Activated T-helper 1 cell treated with anti-CD3 and anti-CD28 coated beads, Interleukin-12 subunit alpha, Interleukin-12 subunit beta, Interleukin-2, Interleukin-4 antibody, amounts not matched to agents 30 ng/mL and 10 ng/mL and 1 ng/mL, durations not matched to agents 14 hours and 24 hours and 36 hours (primary cell): ENCODE measurements at regions not wholly inside any gene's neighbourhood (a gene's known extent, or its start where the extent isn't known, plus 50 kb on each side); places are given as distances from the start of the nearest gene placed in this dataset.
"Not testable (repeated sequence)": the region's sequence is repeated elsewhere in the genome, so short reads cannot be mapped to it uniquely, and the experiment has no call there.

ENCODE experiments used
- DNase-seq: peaks from one replicate; pipeline ENCODE4 v3.0.0; 2021; ENCODE audit warnings: low spot score
- H3K27ac Mint-ChIP-seq: one replicate; pipeline ENCODE4 v1.8.0; 2021; ENCODE audit warnings: mild to moderate bottlenecking, mixed read lengths
- H3K27me3 Mint-ChIP-seq: one replicate; pipeline ENCODE4 v1.8.0; 2022; ENCODE audit warnings: mild to moderate bottlenecking, moderate library complexity, mixed read lengths; ENCODE audit not compliant: insufficient read depth
- H3K36me3 Mint-ChIP-seq: one replicate; pipeline ENCODE4 v1.8.0; 2021; ENCODE audit warnings: low read depth, mixed read lengths
- H3K4me1 Mint-ChIP-seq: one replicate; pipeline ENCODE4 v1.8.0; 2021; ENCODE audit warnings: low read depth, mixed read lengths
- H3K4me3 Mint-ChIP-seq: one replicate; pipeline ENCODE4 v1.8.0; 2021; ENCODE audit warnings: mild to moderate bottlenecking, moderate library complexity, mixed read lengths
- H3K9me3 Mint-ChIP-seq: one replicate; pipeline ENCODE4 v1.8.0; 2021; ENCODE audit warnings: mixed read lengths
- intact Hi-C: fragments of 100-400 bp; cut with micrococcal nuclease; formaldehyde crosslinking; loops from one replicate; pipeline ENCODE4 v1.15.1; 2024

- H3K36me3 Mint-ChIP-seq: no peaks in the 10 kb centered on the region
- H3K27ac Mint-ChIP-seq: no peak overlapping the region
- no peak overlapping the region for H3K4me3 Mint-ChIP-seq
- intact Hi-C loops: no loop called here
- DNase-seq: no peak
- peaks cover 2% of the 10 kb centered on the region for H3K27me3 Mint-ChIP-seq
- no peaks in the 10 kb centered on the region for H3K4me1 Mint-ChIP-seq
- no peaks in the 10 kb centered on the region for H3K9me3 Mint-ChIP-seq
Measured at GRCh38 chr2:236916181-236916580, 169.5 kb upstream of the COPS8 start.

GRCh38 chr2:236916651-236917050 lies 169.0 kb upstream of the COPS8 start:
- no peak overlapping the region for H3K4me3 Mint-ChIP-seq
- no peaks in the 10 kb centered on the region for H3K9me3 Mint-ChIP-seq
- no peak for DNase-seq
- no peaks in the 10 kb centered on the region for H3K36me3 Mint-ChIP-seq
- H3K27ac Mint-ChIP-seq: no peak overlapping the region
- peaks cover 2% of the 10 kb centered on the region for H3K27me3 Mint-ChIP-seq
- intact Hi-C loops: no loop called here
- H3K4me1 Mint-ChIP-seq: no peaks in the 10 kb centered on the region

- H3K36me3 Mint-ChIP-seq: no peaks in the 10 kb centered on the region
- intact Hi-C loops: no loop called here
- H3K27me3 Mint-ChIP-seq: peaks cover 2% of the 10 kb centered on the region
- H3K27ac Mint-ChIP-seq: no peak overlapping the region
- DNase-seq: no peak
- H3K4me1 Mint-ChIP-seq: no peaks in the 10 kb centered on the region
- H3K4me3 Mint-ChIP-seq: no peak overlapping the region
- H3K9me3 Mint-ChIP-seq: no peaks in the 10 kb centered on the region
Measured at GRCh38 chr2:236917164-236917563, 168.5 kb upstream of the COPS8 start.

GRCh38 chr2:236918545-236918944 lies 167.1 kb upstream of the COPS8 start:
- H3K27ac Mint-ChIP-seq: no peak overlapping the region
- intact Hi-C loops: no loop called here
- H3K9me3 Mint-ChIP-seq: no peaks in the 10 kb centered on the region
- no peaks in the 10 kb centered on the region for H3K36me3 Mint-ChIP-seq
- DNase-seq: no peak
- no peak overlapping the region for H3K4me3 Mint-ChIP-seq
- H3K27me3 Mint-ChIP-seq: peaks cover 2% of the 10 kb centered on the region
- H3K4me1 Mint-ChIP-seq: no peaks in the 10 kb centered on the region

GRCh38 chr2:236919209-236919608 lies 166.5 kb upstream of the COPS8 start:
- Mint-ChIP-seq H3K4me1 (no peaks in the 10 kb centered on the region), H3K27ac (no peak overlapping the region), H3K9me3 (no peaks in the 10 kb centered on the region), H3K36me3 (no peaks in the 10 kb centered on the region), H3K4me3 (no peak overlapping the region), H3K27me3 (peaks cover 2% of the 10 kb centered on the region)
- no peak for DNase-seq
- intact Hi-C loops: no loop called here

GRCh38 chr2:236919801-236920379 lies 165.8 kb upstream of the COPS8 start:
- H3K36me3 Mint-ChIP-seq, H3K27ac Mint-ChIP-seq, H3K4me1 Mint-ChIP-seq, H3K27me3 Mint-ChIP-seq, intact Hi-C loops, DNase-seq, H3K4me3 Mint-ChIP-seq, H3K9me3 Mint-ChIP-seq: not testable (repeated sequence)

GRCh38 chr2:236922061-236922460 lies 163.6 kb upstream of the COPS8 start:
- Mint-ChIP-seq H3K27ac (no peak overlapping the region), H3K27me3 (peaks cover 4% of the 10 kb centered on the region), H3K4me1 (no peaks in the 10 kb centered on the region), H3K36me3 (no peaks in the 10 kb centered on the region), H3K9me3 (no peaks in the 10 kb centered on the region), H3K4me3 (no peak overlapping the region)
- DNase-seq: no peak
- intact Hi-C loops: no loop called here

- Mint-ChIP-seq H3K9me3 (no peaks in the 10 kb centered on the region), H3K27ac (no peak overlapping the region), H3K36me3 (no peaks in the 10 kb centered on the region), H3K4me3 (peak overlapping the region; percentile 70), H3K27me3 (peaks cover 10% of the 10 kb centered on the region), H3K4me1 (no peaks in the 10 kb centered on the region)
- DNase-seq: no peak
- intact Hi-C loops: no loop called here
Measured at GRCh38 chr2:236928380-236929037, 157.2 kb upstream of the COPS8 start.

- no peaks in the 10 kb centered on the region for H3K9me3 Mint-ChIP-seq
- H3K27me3 Mint-ChIP-seq: peaks cover 8% of the 10 kb centered on the region
- no peak for DNase-seq
- H3K4me1 Mint-ChIP-seq: no peaks in the 10 kb centered on the region
- no peak overlapping the region for H3K4me3 Mint-ChIP-seq
- intact Hi-C loops: no loop called here
- no peak overlapping the region for H3K27ac Mint-ChIP-seq
- no peaks in the 10 kb centered on the region for H3K36me3 Mint-ChIP-seq
Measured at GRCh38 chr2:236932831-236933361, 152.8 kb upstream of the COPS8 start.

GRCh38 chr2:236934166-236934565 lies 151.5 kb upstream of the COPS8 start:
- Mint-ChIP-seq H3K27ac (no peak overlapping the region), H3K27me3 (peaks cover 8% of the 10 kb centered on the region), H3K4me1 (no peaks in the 10 kb centered on the region), H3K4me3 (no peak overlapping the region), H3K9me3 (no peaks in the 10 kb centered on the region), H3K36me3 (no peaks in the 10 kb centered on the region)
- intact Hi-C loops: no loop called here
- DNase-seq: no peak

GRCh38 chr2:236934656-236935055 lies 151.0 kb upstream of the COPS8 start:
- intact Hi-C loops: no loop called here
- DNase-seq: no peak
- Mint-ChIP-seq H3K36me3 (no peaks in the 10 kb centered on the region), H3K27me3 (peaks cover 8% of the 10 kb centered on the region), H3K4me3 (no peak overlapping the region), H3K4me1 (no peaks in the 10 kb centered on the region), H3K9me3 (no peaks in the 10 kb centered on the region), H3K27ac (no peak overlapping the region)

- intact Hi-C loops: no loop called here
- Mint-ChIP-seq H3K27ac (no peak overlapping the region), H3K4me1 (no peaks in the 10 kb centered on the region), H3K36me3 (no peaks in the 10 kb centered on the region), H3K9me3 (no peaks in the 10 kb centered on the region), H3K27me3 (peaks cover 8% of the 10 kb centered on the region), H3K4me3 (no peak overlapping the region)
- no peak for DNase-seq
Measured at GRCh38 chr2:236935083-236935482, 150.6 kb upstream of the COPS8 start.

- DNase-seq: no peak
- no peaks in the 10 kb centered on the region for H3K36me3 Mint-ChIP-seq
- H3K27me3 Mint-ChIP-seq: peaks cover 6% of the 10 kb centered on the region
- no peaks in the 10 kb centered on the region for H3K9me3 Mint-ChIP-seq
- intact Hi-C loops: no loop called here
- H3K4me3 Mint-ChIP-seq: no peak overlapping the region
- H3K27ac Mint-ChIP-seq: no peak overlapping the region
- H3K4me1 Mint-ChIP-seq: no peaks in the 10 kb centered on the region
Measured at GRCh38 chr2:236935631-236936445, 149.9 kb upstream of the COPS8 start.
